T-helper 9 cell (primary cell): ENCODE measurements at regions not wholly inside any gene's neighbourhood (a gene's known extent, or its start where the extent isn't known, plus 50 kb on each side); places are given as distances from the start of the nearest gene placed in this dataset.
A peak's percentile ranks its signal among the peaks of the same experiment; 100 is the strongest.
"Not testable (repeated sequence)": the region's sequence is repeated elsewhere in the genome, so short reads cannot be mapped to it uniquely, and the experiment has no call there.

Experiments used
- DNase-seq: peaks from one replicate; pipeline ENCODE4 v3.0.0-alpha.2; 2020

GRCh38 chr12:114616081-114616480, 67.9 kb downstream of the TBX3 start:
- no peak for DNase-seq

- DNase-seq: no peak
Observed at GRCh38 chr12:114614040-114614439, 69.9 kb downstream of the TBX3 start.

GRCh38 chr12:114612062-114612461, 71.9 kb downstream of the TBX3 start:
- DNase-seq: no peak

- DNase-seq: no peak
Observed at GRCh38 chr12:114611145-114612018, 72.6 kb downstream of the TBX3 start.

DNA sequence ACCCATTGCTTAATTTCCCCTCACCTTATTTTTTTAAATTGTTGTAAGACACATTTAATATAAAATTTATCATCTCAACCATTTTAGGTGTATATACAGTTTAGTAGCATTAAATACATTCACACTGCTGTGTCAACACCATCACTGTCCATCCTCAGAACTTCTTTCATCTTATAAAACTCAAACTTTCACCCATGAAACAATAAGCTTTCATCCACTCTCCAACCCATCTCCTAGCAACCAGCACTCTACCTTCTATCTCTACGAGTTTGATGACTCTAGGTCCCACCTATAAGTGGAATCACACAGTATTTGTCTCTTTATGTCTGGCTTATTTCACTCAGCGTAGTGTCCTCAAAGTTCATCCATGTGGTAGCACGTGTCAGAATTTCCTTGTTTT, 75.5 kb downstream of the TBX3 start:
- DNase-seq: no peak

GRCh38 chr12:114605918-114606317, 78.1 kb downstream of the TBX3 start:
- DNase-seq: no peak

- DNase-seq: no peak
Observed at GRCh38 chr12:114604606-114605005, 79.4 kb downstream of the TBX3 start.

GRCh38 chr12:114600584-114600983, 83.4 kb downstream of the TBX3 start:
- DNase-seq: not testable (repeated sequence)

- no peak for DNase-seq
Observed at GRCh38 chr12:114598111-114598510, 85.9 kb downstream of the TBX3 start.

- DNase-seq: no peak
Observed at GRCh38 chr12:114592946-114593345, 91.0 kb downstream of the TBX3 start.

- no peak for DNase-seq
Observed at GRCh38 chr12:114588061-114588460, 95.9 kb downstream of the TBX3 start.

DNA sequence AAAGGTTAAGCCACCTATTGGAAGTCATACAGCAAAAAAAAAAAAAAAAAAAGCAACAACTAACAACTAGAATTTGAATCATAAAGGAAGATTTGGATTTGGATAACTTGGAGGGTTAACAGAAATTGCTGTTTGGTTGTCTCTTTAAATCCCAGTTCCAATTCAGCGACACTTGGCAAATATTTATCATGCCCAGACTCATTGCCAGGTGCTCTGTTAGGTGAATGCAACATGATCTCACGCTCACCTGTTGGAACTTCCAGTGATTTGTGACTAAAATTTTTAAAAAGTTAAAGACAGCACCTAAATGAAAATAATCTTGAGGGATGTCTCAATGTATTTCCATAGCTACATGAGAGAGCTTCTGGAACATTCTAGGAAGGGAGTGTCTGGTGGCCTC, 103.7 kb downstream of the TBX3 start:
- no peak for DNase-seq

- DNase-seq: no peak
Observed at GRCh38 chr12:114579389-114579788, 104.6 kb downstream of the TBX3 start.

GRCh38 chr12:114562654-114563053, 121.3 kb downstream of the TBX3 start:
- no peak for DNase-seq

- no peak for DNase-seq
Observed at GRCh38 chr12:114555451-114555850, 128.5 kb downstream of the TBX3 start.

GRCh38 chr12:114547636-114548035, 136.3 kb downstream of the TBX3 start:
- no peak for DNase-seq

- no peak for DNase-seq
Observed at GRCh38 chr12:114530417-114530816, 124.5 kb upstream of the TBX5 start.

- no peak for DNase-seq
Observed at GRCh38 chr12:114529966-114530365, 124.0 kb upstream of the TBX5 start.

DNA sequence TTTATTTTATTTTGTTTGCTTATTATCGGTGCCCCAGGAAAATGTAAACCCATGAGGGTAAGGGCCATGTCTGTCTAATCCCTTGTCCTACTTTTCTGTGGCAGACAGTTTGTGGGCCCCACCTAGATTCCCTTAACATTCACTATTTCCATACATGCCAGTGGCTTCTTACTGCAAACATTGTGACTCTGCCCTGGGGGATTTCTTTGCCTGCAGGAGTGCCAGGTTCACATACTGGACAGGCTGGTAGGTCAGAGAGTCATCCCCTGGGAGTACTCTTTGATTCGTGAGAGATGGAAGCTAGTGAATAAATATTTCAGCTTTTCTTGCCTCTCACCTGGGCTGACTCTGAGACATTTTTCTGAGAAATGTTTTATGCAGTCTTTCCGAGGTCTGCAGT, 122.8 kb upstream of the TBX5 start:
- DNase-seq: no peak

DNA sequence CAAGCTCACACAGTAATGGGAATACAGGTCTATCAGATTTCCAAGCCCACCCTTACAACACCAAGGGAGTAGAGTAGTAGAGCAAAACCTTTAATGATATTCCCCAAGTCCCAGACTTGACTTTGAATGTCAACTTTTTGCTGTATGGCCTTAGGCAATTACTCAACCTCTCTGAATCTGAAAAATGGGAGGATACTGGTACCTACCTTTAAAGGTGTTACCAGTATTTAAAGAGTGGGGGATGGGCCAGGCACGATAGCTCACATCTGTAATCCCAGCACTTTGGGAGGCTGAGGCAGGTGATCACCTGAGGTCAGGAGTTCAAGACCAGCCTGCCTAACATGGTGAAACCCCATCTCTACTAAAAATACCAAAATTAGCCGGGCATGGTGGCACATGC, 115.2 kb upstream of the TBX5 start:
- DNase-seq: not testable (repeated sequence)

GRCh38 chr12:114512351-114512750, 106.4 kb upstream of the TBX5 start:
- DNase-seq: no peak

DNA sequence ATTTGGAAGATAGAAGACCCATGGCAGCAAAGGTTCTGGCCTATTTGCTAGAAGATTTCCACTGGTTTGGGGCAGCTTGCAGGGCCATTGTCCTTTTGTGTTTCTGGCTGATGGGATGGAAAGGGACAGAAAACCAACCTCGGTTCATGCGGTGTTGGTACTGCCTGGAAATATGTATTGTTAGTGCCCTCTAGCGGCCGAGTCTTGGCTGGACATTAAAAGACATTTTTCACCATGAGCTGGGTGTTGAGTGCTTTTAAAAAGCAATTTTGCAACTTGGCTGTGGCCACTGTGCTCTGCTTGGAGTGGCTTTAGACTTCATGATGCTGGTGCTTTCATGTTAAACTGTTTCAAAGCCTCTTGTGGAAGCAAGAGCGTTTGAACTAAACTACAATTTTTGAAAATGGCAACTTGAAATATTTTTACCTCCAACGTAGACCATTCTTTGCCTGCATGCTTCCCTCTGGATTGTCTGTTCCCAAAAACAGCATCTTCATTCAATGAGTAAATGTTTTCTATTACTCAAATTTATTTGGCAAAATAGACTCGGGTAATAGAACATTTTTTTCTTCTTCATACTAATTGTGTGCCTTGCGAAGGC, 102.7 kb upstream of the TBX5 start:
- peak; percentile 32 for DNase-seq

DNA sequence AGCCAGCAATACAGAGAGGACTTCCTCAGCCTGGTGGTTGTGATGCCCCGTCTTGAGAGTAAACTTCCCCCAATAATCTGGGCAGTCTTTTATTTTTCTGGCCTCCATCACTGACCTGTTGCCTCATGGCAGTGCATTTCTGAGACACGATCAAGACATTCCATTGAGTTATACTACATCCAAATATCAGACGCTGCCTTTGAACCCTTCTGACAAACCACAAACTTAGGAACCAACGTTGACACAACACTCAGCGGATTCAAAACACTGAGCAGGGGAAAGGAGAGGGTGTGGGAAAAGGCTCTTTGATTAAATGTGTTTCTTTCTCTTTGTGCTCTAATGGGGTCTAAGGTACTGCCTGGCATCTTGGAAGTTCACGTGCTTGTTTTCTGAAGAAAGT, 100.7 kb upstream of the TBX5 start:
- DNase-seq: no peak

DNA sequence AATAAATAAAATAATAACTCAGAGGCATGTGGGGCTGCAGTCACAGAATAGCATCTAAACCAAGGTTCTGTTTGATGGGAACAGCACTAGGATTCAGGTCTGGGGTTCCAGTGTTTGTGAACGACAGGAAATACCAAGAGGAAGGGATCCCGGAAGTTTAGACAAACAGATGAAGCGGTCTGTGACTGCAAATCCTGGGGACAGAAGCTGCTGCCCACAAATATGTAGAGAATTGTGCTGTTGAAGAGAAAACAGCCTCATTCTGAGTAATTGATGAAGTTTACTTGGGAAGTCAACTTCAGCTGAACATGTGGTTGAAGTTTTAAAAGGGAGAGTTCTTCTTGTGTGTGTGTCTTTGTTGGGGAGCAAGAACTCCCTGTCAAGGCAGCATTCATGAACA, 98.4 kb upstream of the TBX5 start:
- no peak for DNase-seq

GRCh38 chr12:114501474-114501807, 95.5 kb upstream of the TBX5 start:
- no peak for DNase-seq
